ENCODE measurements at regions not wholly inside any gene's neighbourhood (a gene's known extent, or its start where the extent isn't known, plus 50 kb on each side); places are given as distances from the start of the nearest gene placed in this dataset.
A peak's percentile ranks its signal among the peaks of the same experiment; 100 is the strongest.

DNA sequence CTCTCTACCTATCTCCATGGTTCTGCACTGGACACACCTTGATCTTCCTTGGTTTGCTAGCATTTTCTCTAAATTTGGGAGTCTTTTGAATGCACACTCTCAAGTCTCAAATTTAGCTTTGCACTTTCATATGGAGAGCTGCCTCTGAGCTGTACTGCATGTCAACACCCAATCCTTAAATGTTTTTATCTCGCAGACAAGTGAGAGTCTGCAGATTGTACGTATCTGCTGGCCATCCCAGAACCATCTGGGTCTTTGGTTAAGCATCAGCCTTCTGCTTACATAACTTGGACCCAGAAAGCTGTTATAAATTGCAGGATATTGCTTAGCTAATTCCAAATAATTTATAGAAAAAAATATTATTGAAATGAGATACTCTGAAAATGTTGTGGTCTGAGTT lies 111.4 kb upstream of the GRAMD2B start:
- no peak for DNase-seq

DNA sequence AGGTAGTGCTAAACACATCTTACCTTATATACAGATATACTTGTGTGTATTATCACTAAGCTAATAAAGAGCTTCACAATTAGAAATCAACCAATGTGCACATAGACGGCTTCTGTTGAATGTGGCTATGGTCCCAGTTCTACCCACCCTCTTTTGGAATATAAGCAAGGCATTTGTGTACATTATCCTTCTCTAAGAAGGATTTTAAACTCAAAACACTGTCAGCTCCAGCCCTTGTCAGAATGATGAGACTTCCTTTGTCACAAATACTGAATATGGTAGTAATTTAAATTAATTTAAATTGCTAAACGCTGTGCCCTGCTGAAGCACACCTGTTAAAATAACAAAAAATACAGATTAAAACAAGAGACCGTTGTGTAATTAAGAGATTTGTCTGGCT lies 107.9 kb upstream of the GRAMD2B start:
- DNase-seq, result no peak

- no peak for DNase-seq
Observed at GRCh38 chr5:126332326-126332725, 90.9 kb upstream of the GRAMD2B start.

- no peak for DNase-seq
Observed at GRCh38 chr5:126334760-126335159, 88.4 kb upstream of the GRAMD2B start.

- no peak for DNase-seq
Observed at GRCh38 chr5:126335886-126336285, 87.3 kb upstream of the GRAMD2B start.

DNA sequence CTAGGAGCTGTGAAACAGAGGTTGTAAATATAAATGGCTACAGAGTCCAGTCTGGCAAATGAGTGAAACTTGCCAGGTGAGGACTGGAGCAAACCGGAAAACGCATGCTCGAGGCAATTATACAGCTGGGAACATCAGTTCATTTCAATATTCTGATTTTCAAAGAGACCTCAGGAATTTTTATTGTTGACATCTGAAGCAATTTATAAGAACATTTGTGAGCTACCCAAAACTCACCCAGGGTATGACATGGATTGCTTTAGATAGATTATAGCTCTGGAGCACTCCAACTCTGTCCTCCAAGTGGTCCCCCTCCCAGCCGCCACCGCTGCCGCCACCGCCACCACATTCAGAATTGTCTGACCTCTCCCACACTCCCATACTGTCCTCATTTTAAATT lies 84.6 kb upstream of the GRAMD2B start:
- DNase-seq, result no peak

DNA sequence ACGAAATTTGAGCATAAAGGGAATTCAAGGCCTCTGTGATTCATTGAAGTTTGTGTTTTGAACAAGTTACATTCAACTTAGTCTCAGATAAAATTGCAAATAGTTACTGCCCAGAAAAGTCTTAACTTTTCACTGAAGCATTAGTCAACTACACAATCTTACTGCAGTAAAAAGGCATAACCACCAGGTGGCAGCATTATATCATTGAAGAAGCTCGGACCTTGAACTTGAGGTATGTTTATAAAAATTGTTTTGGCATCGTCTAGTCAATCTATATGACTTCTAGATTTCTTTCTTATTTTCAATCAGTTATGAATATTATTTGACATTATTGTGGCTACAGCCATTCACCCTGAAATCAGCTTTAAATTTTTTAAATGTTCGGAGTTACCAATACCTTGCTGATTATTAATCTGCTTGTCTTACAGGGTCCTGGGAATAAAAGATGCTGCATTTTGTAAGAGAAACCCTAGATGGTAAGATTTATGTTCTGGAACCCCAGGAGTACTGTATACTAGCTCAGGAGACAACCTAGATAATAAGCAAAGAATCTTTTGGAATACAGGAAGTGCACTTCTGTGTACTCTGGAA lies 83.9 kb upstream of the GRAMD2B start:
- DNase-seq, result peak in 5 of 6 experiments; percentile 21 to 71 (median 28)

- no peak for DNase-seq
Observed at GRCh38 chr5:126341906-126342630, 81.1 kb upstream of the GRAMD2B start.

GRCh38 chr5:126348855-126349635 lies 74.2 kb upstream of the GRAMD2B start:
- DNase-seq, result no peak

- DNase-seq, result no peak
Observed at GRCh38 chr5:126351153-126351552, 72.1 kb upstream of the GRAMD2B start.

DNA sequence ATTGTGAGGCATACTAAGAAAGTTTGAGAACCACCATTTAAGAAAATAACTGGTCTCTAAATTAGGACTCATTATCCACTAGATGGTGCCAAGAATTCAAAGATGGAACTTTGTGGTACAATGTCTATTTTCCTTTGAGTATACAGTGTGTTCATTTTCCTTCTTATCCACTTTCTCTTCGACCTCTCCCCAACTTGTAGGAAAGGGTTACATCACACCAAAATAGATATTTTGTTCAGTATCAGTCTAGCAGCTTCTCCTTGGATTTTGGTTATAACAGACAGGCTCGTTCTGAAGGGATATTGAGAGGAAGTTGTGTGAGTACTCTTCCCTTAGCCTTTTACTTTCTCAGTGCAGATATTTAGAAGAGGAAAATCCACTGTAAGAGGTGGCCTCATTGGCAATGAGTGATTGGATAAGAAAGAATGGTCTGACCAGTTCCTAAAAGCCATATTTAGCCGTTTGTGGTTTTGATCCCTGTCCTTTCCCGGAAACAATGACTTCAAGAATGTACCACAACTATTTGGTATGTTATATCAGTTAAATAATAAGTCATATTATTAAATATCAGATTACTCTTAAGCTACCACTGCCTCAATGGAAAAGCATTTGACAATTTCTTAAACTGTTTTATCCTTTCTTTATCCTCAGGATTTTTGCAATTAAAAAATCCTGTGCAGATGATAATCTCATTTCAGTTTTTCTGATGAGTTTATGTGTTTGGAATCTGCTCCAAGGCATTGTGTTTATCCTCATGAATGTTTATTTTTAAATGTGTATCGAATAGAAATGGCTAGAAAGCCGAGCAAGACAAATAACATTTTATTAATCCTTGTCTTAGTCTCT lies 69.0 kb upstream of the GRAMD2B start:
- peak in 3 of 6 experiments; percentile 27 to 66 (median 64) for DNase-seq

GRCh38 chr5:126354858-126355731 lies 68.1 kb upstream of the GRAMD2B start:
- peak in 1 of 6 experiments; percentile 16 for DNase-seq

- no peak for DNase-seq
Observed at GRCh38 chr5:126355940-126356339, 67.3 kb upstream of the GRAMD2B start.

DNA sequence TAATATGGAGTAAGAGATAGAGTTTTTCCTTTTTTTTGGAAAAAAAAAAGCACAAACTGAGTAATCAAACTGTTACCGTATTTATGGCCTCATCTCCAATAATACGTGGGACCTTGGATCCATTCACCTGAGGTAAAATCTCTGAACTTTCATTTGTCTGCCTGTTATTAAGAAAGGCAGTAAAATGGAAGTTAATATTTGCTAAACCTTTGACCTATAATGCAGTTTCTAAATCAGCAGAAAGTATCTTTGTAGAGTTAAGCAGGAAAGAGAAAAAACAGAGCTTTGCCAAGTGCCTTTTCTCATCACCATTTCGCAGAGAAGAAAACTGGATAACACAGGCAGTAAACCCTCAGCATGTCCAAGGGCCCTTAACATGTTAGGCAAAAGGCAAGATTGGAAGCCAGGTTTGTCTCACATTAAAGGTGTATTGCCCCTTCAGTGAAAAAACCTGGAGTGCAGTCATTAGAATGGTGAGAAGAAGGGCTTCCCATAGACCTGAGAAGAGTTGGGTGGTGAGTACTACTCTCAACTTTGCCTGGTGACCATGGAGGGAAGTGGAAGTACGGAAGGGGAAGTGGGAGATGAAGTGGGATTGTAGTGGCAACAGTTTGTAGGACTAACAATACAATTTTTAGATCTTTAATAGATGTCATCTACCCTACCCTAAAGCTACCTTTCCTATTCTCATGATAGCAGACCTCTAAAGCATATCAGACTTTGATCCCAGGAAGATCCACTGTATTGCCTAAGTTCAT lies 65.4 kb upstream of the GRAMD2B start:
- no peak for DNase-seq

DNA sequence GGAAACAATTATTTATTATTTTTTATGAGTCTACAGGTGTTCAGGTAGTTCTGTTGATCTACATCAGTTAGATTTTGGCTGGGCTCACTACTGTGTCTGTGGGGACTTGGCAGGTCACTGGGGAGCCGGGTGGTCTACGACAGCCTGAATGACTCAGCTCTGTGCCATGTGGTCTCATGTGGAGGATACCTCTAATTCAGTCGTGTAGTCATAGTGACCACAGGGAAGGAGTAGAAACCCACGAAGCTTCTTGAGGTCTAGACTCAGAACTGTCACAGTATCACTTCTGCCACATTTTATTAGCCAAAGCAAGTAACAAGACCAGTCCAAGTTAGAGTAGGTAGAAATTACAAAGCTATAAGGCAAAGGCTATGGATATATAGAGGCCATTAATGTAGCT lies 64.7 kb upstream of the GRAMD2B start:
- no peak for DNase-seq

DNA sequence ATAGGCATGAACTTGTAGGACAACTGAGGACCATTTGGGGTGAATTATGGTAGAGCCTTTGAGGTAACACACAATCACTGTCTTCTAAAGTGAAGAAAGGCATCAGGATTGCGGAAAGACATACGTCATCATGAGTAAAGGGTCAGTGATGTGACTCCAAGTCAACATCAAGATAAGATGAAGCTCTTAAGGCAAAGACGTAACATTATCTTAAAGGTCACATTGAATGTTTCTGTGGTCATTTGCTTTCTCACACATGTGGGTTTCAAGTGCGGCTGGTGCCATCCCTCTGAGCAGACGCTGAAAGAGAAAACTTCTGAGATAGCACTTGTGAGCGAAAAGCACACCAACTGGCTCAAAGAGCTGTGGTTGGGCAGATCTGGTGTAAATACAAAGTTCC lies 63.3 kb upstream of the GRAMD2B start:
- DNase-seq, result no peak

DNA sequence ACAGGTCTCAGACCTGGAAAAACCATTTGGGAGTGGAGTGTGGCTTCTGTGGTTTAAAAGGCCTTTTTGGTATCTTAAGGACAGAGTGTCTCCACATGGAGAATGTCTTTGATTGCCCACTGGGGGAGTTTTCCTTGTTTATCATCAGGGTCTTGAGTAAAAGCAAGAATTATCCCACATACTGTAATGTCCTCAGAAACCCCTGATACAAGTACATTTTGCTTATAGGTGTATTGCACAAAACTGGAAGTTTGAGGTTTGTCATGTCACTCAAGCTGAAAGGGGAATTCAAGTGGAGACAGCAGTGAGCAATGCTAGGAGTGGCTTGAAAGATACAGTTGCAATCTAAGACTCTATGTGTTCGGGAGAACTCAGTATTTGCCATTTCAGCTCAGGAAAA lies 62.7 kb upstream of the GRAMD2B start:
- DNase-seq, result no peak

DNA sequence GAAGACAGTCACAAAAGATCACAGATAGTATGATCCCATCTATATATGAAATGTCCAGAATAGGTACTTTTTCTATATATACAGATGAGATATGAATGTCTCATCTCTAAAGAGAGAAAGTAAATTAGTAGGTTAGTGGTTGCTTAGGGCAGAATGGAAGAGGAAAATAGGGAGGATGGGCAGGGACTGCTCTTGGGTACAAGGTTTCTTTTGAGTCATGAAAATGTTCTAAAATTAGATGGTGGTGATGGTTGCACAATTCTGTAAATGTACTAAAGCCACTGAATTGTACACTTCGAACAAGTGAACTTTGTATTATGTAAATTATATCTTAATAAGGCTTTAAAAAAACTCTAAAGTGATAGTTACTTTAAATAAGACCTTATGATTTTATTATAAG lies 59.6 kb upstream of the GRAMD2B start:
- DNase-seq, result no peak

DNA sequence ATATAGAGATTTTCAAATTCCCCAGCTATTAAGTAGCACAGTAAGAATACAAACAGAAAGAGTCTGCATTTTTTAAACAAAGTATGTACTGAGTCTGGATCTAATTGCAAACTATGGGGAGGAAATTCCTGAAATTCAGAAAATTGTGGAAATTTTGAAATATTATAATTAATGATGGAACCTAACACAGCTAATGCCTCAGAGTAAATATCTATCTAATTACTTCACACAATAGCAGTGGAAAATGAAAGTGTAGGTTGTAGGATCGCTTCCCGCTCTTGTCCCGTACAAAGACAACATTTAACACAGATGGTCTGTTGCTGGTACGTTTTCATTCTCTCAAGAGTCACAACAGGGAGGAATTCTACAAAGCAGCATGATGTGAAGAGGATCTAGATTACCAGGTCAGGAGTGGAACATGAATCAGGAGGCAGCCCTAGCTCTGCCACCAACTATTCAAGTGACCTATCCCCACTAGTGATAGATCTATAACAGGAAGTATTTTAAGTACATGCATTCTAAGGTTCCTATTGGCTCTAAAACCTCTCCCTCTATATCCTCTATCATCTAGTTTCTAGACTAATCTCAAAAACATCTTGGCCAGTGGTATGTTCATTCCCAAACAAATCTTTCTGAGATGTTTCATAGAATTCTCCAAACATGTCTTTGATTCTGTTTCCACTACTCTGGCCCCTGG lies 58.9 kb upstream of the GRAMD2B start:
- DNase-seq, result no peak

GRCh38 chr5:126365446-126366198 lies 57.6 kb upstream of the GRAMD2B start:
- no peak for DNase-seq
